Naive B cell (primary cell): ENCODE measurements at regions not wholly inside any gene's neighbourhood (a gene's known extent, or its start where the extent isn't known, plus 50 kb on each side); places are given as distances from the start of the nearest gene placed in this dataset.
A peak's percentile ranks its signal among the peaks of the same experiment; 100 is the strongest.

ENCODE experiments used
- ATAC-seq, 2 donors: fragments of 150-1000 bp; cut with Tn5 transposase; 2 replicates each; pipeline ENCODE4 v1.10.0; 2021; ENCODE audit warnings: low read depth in 2 of 2, mild to moderate bottlenecking in 2 of 2, moderate library complexity in 2 of 2
- DNase-seq: peaks from one replicate; pipeline ENCODE4 v3.0.0; 2022
- H3K27ac Mint-ChIP-seq, 6 donors: one replicate each; pipeline ENCODE4 v1.8.0; 2020 to 2022; ENCODE audit warnings: mild to moderate bottlenecking in 6 of 6, mixed read lengths in 6 of 6, moderate library complexity in 5 of 6, inconsistent platforms in 2 of 6
- H3K27me3 Mint-ChIP-seq, 3 donors: one replicate each; pipeline ENCODE4 v1.8.0; 2021 to 2022; ENCODE audit warnings: mixed read lengths in 3 of 3, mild to moderate bottlenecking in 1 of 3
- H3K36me3 Mint-ChIP-seq, 2 donors: one replicate each; pipeline ENCODE4 v1.8.0; 2020 to 2022; ENCODE audit warnings: mixed read lengths in 2 of 2, inconsistent platforms in 1 of 2, mild to moderate bottlenecking in 1 of 2
- H3K4me1 Mint-ChIP-seq, 3 donors: one replicate each; pipeline ENCODE4 v1.8.0; 2020 to 2022; ENCODE audit warnings: mixed read lengths in 3 of 3, inconsistent platforms in 1 of 3, mild to moderate bottlenecking in 1 of 3, moderate library complexity in 1 of 3
- H3K4me3 Mint-ChIP-seq, 8 donors: one replicate each; pipeline ENCODE4 v1.8.0; 2020 to 2022; ENCODE audit warnings: mild to moderate bottlenecking in 8 of 8, mixed read lengths in 8 of 8, moderate library complexity in 8 of 8, inconsistent platforms in 2 of 8
- H3K9me3 Mint-ChIP-seq, 7 donors: one replicate each; pipeline ENCODE4 v1.8.0; 2020 to 2022; ENCODE audit warnings: mixed read lengths in 7 of 7, mild to moderate bottlenecking in 5 of 7, inconsistent platforms in 2 of 7, moderate library complexity in 1 of 7

DNA sequence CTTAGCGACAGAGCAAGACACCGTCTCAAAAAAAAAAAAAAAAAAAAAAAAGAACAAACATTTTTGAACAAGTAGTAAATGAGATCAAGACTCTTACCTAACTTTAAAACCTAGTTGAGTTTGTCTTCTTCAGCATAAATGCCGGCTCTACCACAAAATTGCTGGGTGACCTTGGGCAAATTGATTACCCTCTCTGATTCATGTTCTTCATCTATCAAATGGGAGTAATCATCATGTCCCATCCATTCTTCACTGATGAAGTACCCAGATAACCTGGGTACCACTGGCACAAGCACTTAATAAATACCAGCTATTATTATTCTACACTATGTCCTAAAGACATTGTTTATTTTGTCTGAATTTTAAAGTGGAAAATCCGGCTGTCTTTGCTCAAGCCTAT lies 96.3 kb downstream of the ATPSCKMT start:
- no peak for ATAC-seq
- no peaks in the 10 kb centered on the region for H3K4me1 Mint-ChIP-seq
- peaks cover 0 to 2% (median 0%) of the 10 kb centered on the region in 7 donors for H3K9me3 Mint-ChIP-seq
- no peak overlapping the region for H3K27ac Mint-ChIP-seq
- H3K36me3 Mint-ChIP-seq: no peaks in the 10 kb centered on the region
- H3K27me3 Mint-ChIP-seq: peaks cover 1 to 16% (median 8%) of the 10 kb centered on the region in 3 donors
- H3K4me3 Mint-ChIP-seq: no peak overlapping the region
- DNase-seq: no peak

DNA sequence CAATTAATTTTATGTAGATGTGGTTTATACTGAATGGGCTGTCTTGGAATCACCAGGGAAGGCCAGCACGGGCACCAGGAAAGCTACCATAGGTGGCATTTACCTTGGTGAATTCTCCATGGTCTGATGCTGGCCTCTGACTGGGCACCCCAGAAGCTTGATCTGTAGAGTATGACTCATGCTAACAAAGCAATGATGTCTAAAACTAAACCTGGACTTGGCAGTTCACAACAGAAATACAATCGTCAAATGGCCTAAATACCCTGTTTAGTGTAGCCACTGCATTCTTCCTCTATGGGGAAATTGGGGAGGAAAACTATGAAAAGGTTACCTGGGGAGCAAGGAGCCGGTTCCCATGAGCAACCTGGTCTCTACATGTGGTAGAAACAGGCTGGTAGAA lies 98.0 kb downstream of the ATPSCKMT start:
- DNase-seq: no peak
- no peak overlapping the region for H3K27ac Mint-ChIP-seq
- peaks cover 4 to 10% (median 8%) of the 10 kb centered on the region in 3 donors for H3K27me3 Mint-ChIP-seq
- H3K4me3 Mint-ChIP-seq: no peak overlapping the region
- no peak for ATAC-seq
- H3K36me3 Mint-ChIP-seq: no peaks in the 10 kb centered on the region
- peaks cover 0 to 2% (median 0%) of the 10 kb centered on the region in 7 donors for H3K9me3 Mint-ChIP-seq
- H3K4me1 Mint-ChIP-seq: no peaks in the 10 kb centered on the region

DNA sequence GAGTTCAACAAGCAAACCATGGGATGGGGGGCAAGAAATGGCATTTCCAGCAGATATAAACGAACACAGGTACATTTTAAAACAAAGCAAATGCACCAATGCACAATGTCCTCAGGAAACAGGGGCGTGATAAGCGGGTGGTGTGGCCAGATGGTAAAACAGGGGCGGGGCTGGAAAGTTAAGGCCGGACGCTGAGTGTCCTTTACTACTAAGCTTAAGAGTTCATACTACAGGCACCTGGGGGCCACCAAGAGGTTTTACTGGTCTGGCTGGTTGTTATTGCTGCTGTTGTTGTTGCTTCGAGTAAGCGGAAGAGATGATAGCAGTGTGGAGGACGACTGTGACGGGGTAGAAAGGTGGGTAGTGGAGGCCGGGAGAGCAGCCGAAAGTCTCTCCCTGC lies 99.8 kb downstream of the ATPSCKMT start:
- DNase-seq (no peak), ATAC-seq (no peak)
- no peak overlapping the region for H3K4me3 Mint-ChIP-seq
- H3K27ac Mint-ChIP-seq: no peak overlapping the region
- peaks cover 0 to 2% (median 0%) of the 10 kb centered on the region in 7 donors for H3K9me3 Mint-ChIP-seq
- H3K36me3 Mint-ChIP-seq: no peaks in the 10 kb centered on the region
- H3K4me1 Mint-ChIP-seq: no peaks in the 10 kb centered on the region
- H3K27me3 Mint-ChIP-seq: peaks cover 4 to 10% (median 8%) of the 10 kb centered on the region in 3 donors

DNA sequence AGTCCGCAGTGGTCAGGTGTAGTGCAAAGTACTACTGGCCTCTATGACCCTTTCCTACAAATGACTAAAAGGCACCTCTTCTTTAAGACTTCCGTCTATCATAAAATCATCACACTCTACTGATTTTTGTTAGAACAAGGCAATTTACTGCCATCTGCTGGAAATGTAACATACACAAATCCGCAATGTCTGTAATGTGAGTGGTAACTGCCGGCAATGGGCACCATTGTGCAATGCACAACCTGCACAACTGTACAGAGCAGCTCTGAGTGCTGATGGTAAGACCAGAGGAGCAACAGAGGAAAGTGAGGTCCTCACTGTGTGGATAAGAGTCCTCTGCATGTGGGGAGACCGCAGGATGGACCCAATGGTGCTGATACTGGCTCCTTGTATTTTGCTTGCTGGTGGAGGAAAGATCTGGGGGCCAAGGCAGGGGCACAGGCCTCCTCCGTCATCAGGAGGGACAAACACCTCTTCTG lies 103.7 kb downstream of the ATPSCKMT start:
- ATAC-seq (no peak), DNase-seq (no peak)
- H3K27me3 Mint-ChIP-seq: peaks cover 4 to 8% (median 6%) of the 10 kb centered on the region in 3 donors
- no peaks in the 10 kb centered on the region for H3K36me3 Mint-ChIP-seq
- H3K27ac Mint-ChIP-seq: no peak overlapping the region
- H3K4me1 Mint-ChIP-seq: no peaks in the 10 kb centered on the region
- H3K4me3 Mint-ChIP-seq: no peak overlapping the region
- H3K9me3 Mint-ChIP-seq: peaks cover 0 to 2% (median 0%) of the 10 kb centered on the region in 7 donors

DNA sequence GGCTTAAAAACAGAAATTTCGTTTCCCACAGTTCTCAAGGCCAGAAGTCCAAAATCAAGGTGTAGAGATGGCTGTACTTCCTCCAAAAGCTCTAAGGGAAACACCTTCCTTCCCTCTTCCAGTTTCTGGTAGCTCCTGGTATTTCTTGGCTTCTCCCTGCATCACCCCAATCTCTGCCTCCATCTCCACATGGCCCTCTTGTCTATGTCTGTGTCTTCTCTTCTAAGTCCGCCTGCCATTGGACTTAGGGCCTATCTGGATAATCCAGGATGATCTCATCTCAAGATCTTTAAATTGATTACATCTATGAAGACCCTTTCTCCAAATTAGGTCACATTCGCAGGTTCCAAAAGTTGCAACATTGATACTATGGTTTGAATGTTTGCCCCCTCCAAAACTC lies 105.6 kb downstream of the ATPSCKMT start:
- no peak overlapping the region for H3K4me3 Mint-ChIP-seq
- DNase-seq (no peak), ATAC-seq (no peak)

DNA sequence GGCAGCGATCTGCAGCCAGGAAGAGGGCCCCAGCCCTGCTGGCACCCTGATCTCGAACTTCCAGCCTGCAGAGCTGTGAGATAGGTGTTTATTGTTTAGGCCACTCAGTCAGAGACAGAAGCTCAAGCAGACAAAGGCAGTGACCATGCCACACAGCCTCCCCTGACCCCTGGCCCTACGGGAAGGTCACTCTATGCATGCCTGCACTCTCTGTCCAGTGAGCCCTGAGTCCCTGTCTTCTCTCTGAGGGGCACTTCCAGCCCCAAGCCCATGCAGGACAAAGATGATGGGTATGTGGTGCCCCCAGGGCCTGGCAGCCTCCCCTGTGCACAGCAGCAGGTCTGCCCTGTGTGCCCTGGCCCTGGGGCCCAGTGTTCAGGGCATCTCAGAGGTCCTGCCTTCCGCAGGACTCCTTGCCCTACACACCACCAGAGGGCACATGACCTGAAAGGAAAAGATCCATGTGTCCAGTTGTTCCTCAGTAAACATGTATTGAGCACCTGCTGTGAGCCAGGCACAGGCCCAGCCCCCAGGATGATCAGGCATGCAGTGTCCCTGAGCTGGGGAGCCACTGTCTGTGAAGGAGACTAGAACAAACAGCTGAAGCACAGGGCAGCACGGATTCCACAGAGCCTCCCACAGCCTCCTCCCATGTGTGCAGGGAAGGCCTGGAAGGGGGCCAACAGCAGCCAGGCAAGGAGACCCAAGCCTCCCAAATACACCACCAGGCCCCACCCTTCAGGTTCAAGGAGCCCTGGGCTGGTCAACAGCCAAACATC lies 109.3 kb downstream of the ATPSCKMT start:
- Mint-ChIP-seq H3K4me1 (peaks cover 0 to 6% (median 0%) of the 10 kb centered on the region in 3 donors), H3K27me3 (peaks cover 0 to 7% (median 0%) of the 10 kb centered on the region in 3 donors), H3K27ac (no peak overlapping the region), H3K4me3 (no peak overlapping the region), H3K36me3 (peaks cover 0 to 6% of the 10 kb centered on the region in 2 donors), H3K9me3 (peaks cover 0 to 3% (median 2%) of the 10 kb centered on the region in 7 donors)
- ATAC-seq: no peak
- DNase-seq: no peak

More for the DNA sequence above, 105.6 kb downstream of the ATPSCKMT start:
- Mint-ChIP-seq H3K27me3 (peaks cover 0 to 4% (median 0%) of the 10 kb centered on the region in 3 donors), H3K36me3 (no peaks in the 10 kb centered on the region), H3K4me1 (peaks cover 0 to 6% (median 0%) of the 10 kb centered on the region in 3 donors), H3K27ac (no peak overlapping the region), H3K9me3 (peaks cover 0 to 2% (median 0%) of the 10 kb centered on the region in 7 donors)

DNA sequence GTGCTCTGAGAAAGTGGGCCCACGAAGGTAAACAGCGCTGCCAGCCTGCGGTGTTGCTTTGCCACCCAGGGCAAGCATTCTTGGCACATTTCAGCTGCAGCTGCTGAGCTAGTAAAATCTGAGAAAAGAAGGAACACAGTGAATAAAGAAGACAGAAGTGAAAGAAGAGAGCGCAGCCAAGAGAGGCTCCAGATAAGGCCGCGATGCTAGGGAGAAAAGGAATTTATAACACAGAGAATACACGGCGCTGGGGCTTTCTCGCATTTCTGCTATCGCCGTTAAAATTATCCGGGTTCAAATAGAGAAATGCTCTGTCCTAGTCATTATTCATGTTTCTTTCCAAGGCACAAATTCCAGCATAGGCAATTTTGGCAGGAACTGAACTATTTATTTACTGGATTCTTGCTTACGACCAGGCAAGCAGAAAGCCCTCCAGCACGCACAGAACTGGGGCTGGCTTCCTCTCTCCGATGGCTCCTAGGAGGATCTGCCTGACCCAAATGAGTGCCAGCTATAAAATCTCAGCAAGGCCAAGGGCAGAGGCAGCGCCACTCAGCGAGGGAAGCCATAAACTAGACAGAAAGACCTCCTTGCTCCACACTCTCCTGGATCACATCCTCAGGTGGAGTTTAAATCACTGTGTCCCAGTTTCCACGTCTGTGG lies 111.2 kb downstream of the ATPSCKMT start:
- no peak overlapping the region for H3K4me3 Mint-ChIP-seq
- ATAC-seq: no peak
- no peak for DNase-seq
- H3K36me3 Mint-ChIP-seq: peaks cover 0 to 6% of the 10 kb centered on the region in 2 donors
- peaks cover 0 to 4% (median 0%) of the 10 kb centered on the region in 7 donors for H3K9me3 Mint-ChIP-seq
- no peak overlapping the region for H3K27ac Mint-ChIP-seq
- peaks cover 0 to 6% (median 0%) of the 10 kb centered on the region in 3 donors for H3K4me1 Mint-ChIP-seq
- peaks cover 0 to 7% (median 0%) of the 10 kb centered on the region in 3 donors for H3K27me3 Mint-ChIP-seq

DNA sequence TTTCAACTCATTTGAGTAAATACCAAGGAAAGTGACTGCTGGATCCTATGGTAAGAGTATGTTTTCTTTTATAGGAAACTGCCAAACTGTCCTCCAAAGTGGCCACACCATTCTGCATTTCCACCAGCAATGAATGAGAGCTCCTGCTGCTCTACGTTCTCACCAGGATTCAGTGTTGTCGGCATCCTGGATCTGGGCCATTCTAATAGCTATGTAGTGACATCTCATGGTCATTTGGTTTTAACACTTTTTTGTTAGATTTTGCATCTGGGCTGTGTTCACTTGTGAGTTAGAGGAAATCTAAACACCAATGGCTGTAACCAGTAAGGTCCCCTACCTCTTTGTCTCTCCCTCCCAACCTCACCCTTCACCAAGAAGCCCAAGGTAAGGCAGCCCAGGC lies 115.9 kb downstream of the ATPSCKMT start:
- H3K9me3 Mint-ChIP-seq: peaks cover 0 to 8% (median 2%) of the 10 kb centered on the region in 7 donors
- no peaks in the 10 kb centered on the region for H3K4me1 Mint-ChIP-seq
- no peak for ATAC-seq
- peaks cover 0 to 7% (median 0%) of the 10 kb centered on the region in 3 donors for H3K27me3 Mint-ChIP-seq
- no peak overlapping the region for H3K4me3 Mint-ChIP-seq
- H3K36me3 Mint-ChIP-seq: peaks cover 0 to 6% of the 10 kb centered on the region in 2 donors
- DNase-seq: no peak
- peak overlapping the region in 1 of 6 donors; percentile 29 for H3K27ac Mint-ChIP-seq

DNA sequence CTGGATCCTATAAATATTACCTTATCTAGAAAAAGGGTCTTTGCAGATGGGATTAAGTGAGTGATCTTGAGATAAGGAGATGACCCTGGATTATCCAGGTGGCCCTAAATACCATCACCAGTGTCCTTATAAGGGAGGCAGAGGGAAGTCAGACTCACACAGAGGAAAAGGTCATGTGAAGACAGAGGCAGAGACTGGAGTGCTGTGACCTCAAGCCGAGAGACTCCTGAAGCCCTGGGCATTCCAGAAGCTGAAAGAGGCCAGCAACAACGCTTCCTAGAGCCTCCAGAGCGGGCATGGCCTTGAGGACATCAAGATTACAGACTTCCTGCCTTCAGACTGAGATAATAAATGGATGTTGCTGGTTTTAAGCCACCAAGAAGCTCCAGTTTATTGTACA lies 118.8 kb downstream of the ATPSCKMT start:
- Mint-ChIP-seq H3K36me3 (no peaks in the 10 kb centered on the region), H3K27me3 (no peaks in the 10 kb centered on the region), H3K9me3 (peaks cover 0 to 13% (median 2%) of the 10 kb centered on the region in 7 donors), H3K4me3 (no peak overlapping the region), H3K27ac (no peak overlapping the region), H3K4me1 (no peaks in the 10 kb centered on the region)
- ATAC-seq (no peak), DNase-seq (no peak)

DNA sequence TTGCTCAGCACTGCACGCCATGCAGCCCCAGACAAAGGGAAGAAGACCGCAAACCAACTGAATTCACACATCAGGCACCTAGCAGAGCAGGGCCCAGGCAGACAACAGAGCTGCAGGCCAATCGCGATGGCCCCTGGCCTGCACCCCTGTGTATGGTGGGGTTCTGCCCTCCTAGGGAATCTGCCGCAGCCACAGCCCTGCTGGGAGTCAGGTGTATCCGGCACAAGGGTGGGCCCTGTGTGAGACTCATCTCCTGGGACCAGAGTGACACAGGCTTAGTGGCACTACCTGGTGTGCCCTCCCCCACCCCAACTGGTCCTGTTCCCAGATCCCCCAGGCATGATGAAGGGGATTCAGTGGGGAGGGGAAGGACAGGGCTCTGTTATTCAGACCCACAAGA lies 122.8 kb downstream of the ATPSCKMT start:
- no peak for ATAC-seq
- DNase-seq: no peak
- H3K36me3 Mint-ChIP-seq: no peaks in the 10 kb centered on the region

DNA sequence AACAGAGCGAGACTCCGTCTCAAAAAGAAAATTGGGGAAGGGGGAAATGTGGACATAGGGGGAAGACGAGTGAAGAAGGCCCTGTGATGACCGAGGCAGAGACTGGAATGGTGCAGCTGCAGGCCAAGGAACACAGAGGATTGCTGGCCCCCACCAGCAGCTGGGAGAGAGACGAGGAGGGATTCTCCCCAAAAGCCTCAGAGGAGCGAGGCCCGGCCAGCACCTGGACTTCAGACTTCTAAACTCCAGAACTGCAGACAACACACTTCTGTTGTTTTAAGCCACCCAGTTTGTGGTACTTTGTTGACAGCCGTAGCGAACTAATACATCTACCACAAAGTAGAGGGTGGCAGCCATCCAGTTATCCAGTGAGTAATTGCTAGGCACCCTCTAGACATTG lies 124.6 kb downstream of the ATPSCKMT start:
- H3K27ac Mint-ChIP-seq: peak overlapping the region in 1 of 6 donors; percentile 60
- peaks cover 0 to 8% (median 0%) of the 10 kb centered on the region in 7 donors for H3K9me3 Mint-ChIP-seq
- DNase-seq: no peak
- H3K4me3 Mint-ChIP-seq: no peak overlapping the region
- no peaks in the 10 kb centered on the region for H3K4me1 Mint-ChIP-seq
- no peak for ATAC-seq
- H3K27me3 Mint-ChIP-seq: no peaks in the 10 kb centered on the region
- H3K36me3 Mint-ChIP-seq: no peaks in the 10 kb centered on the region

More for the DNA sequence above, 122.8 kb downstream of the ATPSCKMT start:
- Mint-ChIP-seq H3K27ac (no peak overlapping the region), H3K27me3 (no peaks in the 10 kb centered on the region), H3K4me3 (no peak overlapping the region), H3K9me3 (peaks cover 0 to 13% (median 2%) of the 10 kb centered on the region in 7 donors), H3K4me1 (no peaks in the 10 kb centered on the region)

DNA sequence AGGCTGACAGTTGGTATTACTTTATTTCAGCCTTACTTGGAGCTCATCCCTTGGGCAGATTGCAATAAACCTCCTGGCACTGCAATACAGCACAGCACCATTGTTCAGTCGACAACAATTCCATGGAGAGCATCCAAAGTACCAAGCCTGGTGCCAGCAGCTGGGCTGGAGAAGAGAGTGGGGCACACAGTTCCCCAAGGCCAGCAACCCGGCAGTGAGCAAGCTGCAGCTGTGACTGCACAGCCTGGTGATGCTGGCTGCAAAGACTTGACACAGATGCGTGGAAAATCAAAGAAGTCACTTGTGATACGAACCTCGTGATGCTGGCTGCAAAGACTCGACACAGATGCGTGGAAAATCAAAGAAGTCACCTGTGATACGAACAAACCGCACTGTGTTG lies 125.4 kb downstream of the ATPSCKMT start:
- Mint-ChIP-seq H3K4me3 (no peak overlapping the region), H3K9me3 (peaks cover 0 to 8% (median 0%) of the 10 kb centered on the region in 7 donors), H3K27ac (no peak overlapping the region), H3K4me1 (no peaks in the 10 kb centered on the region), H3K27me3 (no peaks in the 10 kb centered on the region), H3K36me3 (no peaks in the 10 kb centered on the region)
- DNase-seq (no peak), ATAC-seq (no peak)

DNA sequence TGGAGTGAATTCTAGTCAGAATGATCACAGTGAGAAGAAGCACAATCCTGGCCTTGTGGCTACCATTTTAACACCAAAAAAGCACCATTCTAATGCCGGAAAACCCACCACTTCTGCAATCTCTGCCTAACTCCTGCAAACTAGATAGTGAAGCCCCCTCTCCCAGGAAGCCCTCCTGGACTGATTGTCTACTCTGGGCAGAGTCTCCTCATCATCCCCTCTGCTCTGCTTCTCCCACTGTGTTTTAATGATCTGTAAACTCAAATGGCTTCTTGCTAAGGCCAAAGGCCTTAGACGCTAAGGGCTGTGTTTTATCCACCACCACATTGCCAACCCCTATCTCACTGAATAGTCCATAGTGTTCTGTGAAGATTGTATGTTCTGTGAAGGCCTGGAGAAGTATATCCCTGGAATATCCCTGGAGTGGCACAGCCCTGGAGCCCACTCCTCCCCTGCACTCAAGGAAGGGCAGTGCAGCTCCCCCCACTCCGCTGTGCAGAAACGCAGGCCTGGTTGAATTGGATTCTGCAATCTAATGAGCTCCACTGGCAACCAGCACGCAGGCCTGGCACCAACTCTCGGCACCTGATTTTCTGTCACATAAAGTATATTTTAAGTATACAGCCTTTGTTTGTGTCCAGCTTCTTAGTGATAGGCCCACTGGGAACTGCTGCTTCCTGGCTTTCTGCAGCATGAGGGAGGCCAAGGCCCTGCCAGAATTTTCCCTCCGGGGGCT lies 126.3 kb downstream of the ATPSCKMT start:
- H3K27ac Mint-ChIP-seq: no peak overlapping the region
- H3K27me3 Mint-ChIP-seq: no peaks in the 10 kb centered on the region
- no peak for DNase-seq
- no peak for ATAC-seq
- peaks cover 0 to 7% (median 0%) of the 10 kb centered on the region in 7 donors for H3K9me3 Mint-ChIP-seq
- H3K4me1 Mint-ChIP-seq: no peaks in the 10 kb centered on the region
- no peaks in the 10 kb centered on the region for H3K36me3 Mint-ChIP-seq
- H3K4me3 Mint-ChIP-seq: no peak overlapping the region
